T follicular helper cell (primary cell): ENCODE measurements at regions not wholly inside any gene's neighbourhood (a gene's known extent, or its start where the extent isn't known, plus 50 kb on each side); places are given as distances from the start of the nearest gene placed in this dataset.

Experiments used
- DNase-seq: peaks from one replicate; pipeline ENCODE4 v3.0.0-alpha.2; 2020; ENCODE audit warnings: low read depth

DNA sequence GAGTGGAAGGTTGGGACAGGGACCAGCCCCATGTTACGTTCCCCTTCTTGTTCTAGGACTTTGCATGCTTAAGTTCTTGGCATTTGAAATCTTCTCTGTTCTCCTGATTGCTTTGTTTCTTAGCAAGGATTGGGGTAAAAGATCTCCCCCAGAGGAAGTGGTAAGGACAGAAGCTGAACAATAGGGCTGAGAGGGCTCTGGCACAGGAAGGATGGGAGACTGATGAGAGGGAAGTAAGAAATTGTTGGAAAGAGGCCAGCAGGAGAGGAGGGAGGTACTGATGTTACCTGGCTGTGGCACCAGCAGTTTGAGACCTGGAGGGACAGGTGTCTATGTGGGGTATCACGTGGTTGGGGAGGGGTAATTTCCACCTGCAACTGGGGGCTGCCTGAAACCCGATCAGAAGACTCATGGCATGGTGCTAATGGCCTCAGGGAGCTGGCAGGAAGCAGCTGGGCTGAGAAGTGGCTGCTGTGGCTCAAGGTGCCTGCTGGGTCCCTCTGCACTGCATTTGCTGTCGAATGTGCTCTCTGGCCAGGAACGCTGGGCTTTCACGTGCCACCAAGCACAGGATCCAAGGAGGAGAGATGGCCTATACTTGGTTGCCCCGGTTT, 108.4 kb downstream of the LSM3 start:
- DNase-seq, result no peak

DNA sequence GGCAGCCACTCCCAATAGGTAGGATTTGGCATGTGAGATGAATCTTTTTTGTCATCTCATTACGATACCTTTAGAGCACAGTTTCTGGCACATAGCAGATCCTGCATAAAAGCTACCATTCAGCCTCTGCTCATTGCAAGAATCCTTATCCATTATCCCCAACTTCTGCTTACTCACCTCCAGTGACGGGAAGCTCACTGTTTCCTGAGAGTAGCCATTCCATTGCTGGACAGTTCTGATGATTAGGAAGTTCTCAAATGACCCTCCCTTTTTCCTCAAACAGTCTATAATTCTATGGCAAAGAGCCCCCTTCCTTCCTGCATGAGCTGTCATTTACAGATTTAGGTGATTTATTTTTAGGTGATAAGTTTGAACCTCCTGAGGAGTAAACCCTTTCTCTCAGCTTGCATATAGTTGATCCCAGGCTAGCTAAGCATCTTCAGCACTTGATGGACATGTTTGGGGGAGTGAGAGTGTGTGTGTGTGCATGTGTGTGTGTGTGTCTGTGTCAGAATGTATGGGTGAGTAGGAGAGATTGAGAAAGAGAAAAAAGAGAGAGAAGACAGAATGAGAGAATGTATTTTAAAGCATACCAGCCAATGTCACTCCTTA, 109.7 kb downstream of the LSM3 start:
- no peak for DNase-seq

DNA sequence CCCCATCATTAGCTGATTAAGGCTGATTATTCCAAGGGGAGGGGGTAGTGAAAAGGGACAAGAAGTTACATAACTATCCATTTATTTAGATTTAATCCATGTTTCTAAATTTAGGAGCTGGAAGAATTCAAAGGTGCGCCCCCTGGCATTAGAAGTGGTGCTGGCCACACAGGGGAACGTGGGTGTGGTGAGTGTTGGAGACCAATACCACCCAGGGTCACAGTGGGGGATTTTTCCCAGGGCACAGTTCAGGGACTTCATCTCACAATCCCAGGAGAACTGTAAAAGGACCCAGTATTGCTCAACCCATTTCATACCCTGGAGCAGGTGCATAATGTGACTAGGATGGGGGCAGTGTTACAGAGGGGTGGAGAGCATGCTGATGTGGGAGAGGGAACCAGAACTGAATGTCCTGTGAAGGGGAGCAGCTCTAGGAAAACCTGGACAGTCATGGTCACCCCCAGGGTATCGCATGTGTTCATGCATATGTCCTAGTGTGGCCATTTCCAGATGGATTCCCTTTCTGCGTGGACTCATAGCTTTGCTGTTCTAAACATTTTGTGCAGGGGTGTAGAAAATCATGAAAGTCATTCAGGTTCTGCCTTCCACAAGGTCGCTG, 110.3 kb downstream of the LSM3 start:
- DNase-seq, result no peak

DNA sequence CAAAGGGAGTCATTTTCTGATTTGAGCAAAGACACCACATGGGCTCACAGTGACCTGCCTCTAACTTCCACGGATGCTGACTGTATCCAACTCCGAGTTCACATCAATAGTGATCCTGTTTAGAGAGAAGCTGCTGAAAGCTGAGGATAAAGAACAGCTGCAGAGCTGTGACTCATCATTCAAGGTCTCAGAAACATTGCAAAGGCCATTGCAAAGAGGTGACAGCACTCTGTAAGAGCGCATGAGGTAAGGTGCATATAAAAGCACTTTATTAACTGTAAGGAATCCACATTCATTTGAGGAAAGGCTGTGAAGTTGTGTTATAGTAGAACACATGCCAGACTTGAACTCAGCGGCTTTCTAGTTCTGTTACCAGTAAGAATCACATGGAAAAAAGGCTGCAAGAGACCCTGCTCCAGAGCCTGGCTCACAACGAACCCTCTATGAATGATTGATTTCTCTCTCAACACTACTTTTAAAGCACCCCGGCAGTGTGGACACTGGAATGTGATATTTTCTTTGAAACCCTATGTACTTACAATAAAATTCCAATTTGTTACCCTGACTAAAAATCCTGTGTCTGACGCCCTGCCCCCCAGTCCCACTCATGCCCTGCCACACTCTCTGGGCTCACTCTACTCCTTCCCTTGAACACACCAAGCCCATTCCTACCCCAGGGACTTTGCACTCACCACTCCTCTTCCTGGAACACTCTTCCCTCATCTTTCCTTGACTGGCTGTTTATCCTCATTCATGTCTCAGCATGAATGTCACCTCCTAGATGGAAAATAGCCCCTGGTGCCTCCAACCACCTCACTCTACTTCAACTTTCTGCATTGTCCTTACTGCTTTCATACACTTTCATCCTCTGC, 111.2 kb downstream of the LSM3 start:
- DNase-seq, result no peak

DNA sequence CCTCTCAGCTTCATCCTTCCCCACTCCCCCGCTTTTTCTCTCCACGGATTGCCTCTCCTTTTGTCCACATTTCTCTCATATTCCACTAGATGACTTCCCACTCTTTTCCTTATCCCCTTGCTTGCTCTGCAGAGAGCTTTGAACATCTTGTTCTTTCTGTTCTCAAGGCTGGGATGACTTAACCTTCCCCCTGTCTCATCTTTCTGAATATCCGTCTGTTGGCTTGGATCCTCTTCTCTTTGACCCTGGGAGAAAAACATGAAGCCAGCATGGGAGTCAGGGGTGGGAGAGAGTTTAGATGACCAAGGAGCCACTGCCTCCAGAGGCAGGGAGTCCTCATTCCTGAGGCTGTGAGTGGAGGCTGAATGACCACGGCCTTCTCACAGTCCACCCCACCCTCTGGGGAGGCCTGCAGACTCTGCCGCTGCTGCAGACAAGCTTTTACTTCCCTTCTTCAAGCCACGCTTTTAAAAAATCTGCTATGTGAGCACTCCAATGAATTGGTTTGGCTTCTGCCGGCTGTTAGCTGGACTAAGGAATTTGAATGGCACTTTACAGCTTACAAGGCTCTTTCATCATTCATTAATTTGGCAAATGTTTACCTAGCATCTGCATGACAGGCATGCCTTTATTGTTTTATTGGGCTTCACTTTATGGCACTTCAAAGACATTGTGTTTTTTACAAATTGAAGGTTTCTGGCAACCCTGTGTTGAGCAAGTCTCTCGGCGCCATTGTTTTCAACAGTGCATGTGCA, 111.6 kb upstream of the SLC6A6 start:
- DNase-seq, result no peak

GRCh38 chr3:14295037-14295436, 107.4 kb upstream of the SLC6A6 start:
- no peak for DNase-seq

GRCh38 chr3:14295801-14296200, 106.6 kb upstream of the SLC6A6 start:
- no peak for DNase-seq

DNA sequence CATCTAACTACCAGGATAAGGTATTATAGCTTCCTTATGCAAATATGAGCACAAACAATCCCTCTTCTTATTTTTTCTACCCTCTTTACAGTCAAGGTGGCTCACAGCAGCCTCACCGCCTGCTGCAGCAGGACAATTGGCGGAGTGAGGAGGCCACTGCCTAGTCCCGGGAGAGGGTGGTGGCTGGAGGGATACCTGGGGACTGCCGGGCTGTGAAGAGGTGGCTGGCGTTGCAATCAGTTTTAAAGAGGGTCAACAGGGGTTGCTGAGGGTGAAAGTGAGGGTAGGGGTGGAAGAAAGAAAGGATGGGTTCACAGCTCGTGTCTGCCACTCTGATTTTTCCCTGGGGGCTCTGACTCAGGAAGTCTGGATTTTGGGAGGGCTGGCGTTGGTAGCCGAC, 105.1 kb upstream of the SLC6A6 start:
- no peak for DNase-seq

DNA sequence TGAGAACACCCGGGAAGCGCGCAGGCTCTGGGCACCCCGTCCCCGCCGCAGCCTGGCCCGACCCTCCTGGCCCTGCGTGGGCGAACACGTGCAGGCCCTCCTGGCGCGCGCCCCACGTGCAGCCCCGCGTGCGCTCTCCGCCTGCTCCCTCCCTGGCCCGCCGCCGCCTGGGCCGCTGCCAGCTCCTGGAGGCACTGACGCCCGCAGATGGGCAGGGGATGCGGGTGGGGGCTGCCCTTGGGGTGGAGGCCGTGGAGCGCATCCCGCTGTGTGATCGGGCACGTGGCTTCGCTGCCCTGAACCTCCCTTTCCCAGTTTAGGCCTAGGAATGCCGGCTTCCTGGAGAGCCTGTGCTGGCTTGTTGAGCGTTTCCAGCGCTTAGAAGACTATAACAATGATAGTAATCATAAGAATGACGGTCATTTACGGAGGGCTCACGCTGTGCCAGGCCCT, 104.6 kb upstream of the SLC6A6 start:
- no peak for DNase-seq

GRCh38 chr3:14298442-14298841, 104.0 kb upstream of the SLC6A6 start:
- DNase-seq, result no peak

- no peak for DNase-seq
These were observed 103.3 kb upstream of the SLC6A6 start for GRCh38 chr3:14298991-14299555.

DNA sequence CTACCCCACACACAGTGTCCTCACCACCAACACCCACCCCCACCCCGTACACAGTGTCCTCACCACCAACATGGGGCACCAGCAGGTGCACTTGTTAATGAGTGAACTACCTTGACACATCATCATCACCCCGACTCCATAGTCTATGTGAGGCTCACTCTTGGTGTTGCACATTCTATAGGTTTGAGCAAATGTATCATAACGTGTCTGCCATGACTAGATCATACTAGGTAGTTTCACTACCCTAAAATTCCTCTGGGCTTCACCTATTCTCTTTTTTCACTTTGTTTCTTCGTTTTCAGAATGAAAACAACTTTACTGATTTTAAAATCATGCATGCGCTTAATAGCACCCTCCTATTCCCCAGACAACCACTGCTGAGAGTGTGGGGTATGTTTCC, 102.6 kb upstream of the SLC6A6 start:
- DNase-seq, result no peak

DNA sequence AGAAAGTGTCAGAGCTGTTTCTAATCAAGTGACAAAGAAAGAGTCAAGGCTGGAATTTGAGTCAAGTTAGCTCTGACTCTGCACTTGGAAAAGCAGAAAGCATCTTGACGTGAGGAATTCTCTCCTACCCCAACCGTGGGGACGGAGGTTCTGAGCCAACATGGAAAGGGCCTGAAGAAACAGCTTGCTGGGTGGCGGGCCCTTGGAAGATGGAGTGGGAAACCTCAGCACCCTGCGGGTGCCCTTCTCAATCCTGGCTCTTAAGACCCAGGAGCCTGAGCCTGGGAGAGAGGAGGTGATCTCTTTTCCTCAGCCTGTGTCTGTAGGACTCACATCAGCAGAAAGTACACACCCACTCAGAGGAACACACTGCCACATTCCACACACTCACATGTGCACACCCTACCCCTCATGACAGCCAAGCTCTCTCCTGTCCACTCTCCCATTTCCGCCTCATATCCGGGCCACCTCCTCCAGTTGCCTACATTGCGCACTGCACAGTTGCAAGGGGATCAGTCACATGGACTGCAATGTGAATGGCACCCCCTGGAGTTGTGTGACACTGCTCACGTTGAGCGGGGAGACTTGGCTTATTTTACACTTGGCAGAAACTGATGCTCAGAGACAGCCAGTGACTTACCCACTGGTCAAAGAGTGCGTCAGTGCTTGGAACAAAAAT, 101.5 kb upstream of the SLC6A6 start:
- no peak for DNase-seq

GRCh38 chr3:14301558-14301957, 100.8 kb upstream of the SLC6A6 start:
- DNase-seq, result no peak

- no peak for DNase-seq
These were observed 98.9 kb upstream of the SLC6A6 start for GRCh38 chr3:14303336-14304100.

GRCh38 chr3:14304101-14305045, 98.0 kb upstream of the SLC6A6 start:
- DNase-seq, result no peak

DNA sequence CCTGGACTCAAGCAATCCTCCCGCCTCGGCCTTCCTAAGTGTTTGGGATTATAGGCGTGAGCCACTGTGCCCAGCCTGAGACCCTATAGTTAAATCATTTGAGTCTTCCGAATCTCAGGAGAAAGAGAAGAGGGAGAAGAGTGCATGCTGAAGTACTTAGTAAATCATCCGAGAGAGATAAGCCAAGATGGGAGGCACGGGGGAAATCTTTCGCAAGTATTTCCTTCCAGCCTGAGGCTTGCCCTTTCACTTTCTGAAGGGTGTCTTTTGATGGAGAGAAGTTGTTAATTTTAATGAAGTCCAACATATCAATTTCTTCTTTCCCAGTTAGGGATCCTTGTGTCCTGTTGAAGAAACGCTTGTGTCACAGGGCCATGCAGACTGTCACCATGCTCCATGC, 97.1 kb upstream of the SLC6A6 start:
- no peak for DNase-seq

GRCh38 chr3:14306142-14306541, 96.3 kb upstream of the SLC6A6 start:
- no peak for DNase-seq
